ENCODE measurements at regions not wholly inside any gene's neighbourhood (a gene's known extent, or its start where the extent isn't known, plus 50 kb on each side); places are given as distances from the start of the nearest gene placed in this dataset.

DNA sequence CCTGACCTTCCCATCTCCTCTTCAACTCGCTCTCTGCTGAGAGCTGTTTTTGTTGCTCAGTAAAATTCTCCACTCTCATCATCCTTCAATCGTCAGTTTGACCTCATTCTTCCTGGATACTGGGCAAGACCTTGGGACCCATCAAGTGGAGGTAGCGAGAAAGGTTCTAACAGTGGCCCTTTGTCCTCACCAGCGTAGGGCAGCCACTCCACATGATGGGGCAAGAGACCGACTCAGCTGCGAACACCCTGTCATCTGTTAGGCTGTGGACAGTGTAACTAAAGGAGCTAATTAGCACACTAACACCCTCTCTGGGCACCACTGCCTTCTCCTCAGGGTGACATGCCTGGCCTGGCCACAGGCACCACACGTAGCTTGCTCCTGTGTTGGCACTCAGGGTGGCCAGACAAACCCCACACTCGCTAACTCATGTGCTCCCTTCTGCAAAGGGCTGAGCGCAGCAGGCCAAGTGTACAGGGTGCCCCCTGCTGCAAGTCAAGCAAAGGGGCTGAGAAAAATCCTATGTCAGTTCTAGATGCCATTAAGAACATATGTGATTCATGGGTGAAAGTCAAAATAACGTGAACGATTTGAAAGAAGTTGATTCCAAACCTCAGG, 1216.0 kb downstream of the SLITRK5 start:
- TF ChIP-seq ZNF274 (IDR thresholded peaks at IDR 0.05; ENCODE audit: low read depth, low read length), result no peak
- no peak for TF ChIP-seq YY1 (IDR thresholded peaks at IDR 0.05; ENCODE audit: insufficient read depth, insufficient read length)
